Occipital lobe (tissue), 1 donor: ENCODE measurements at regions not wholly inside any gene's neighbourhood (a gene's known extent, or its start where the extent isn't known, plus 50 kb on each side); places are given as distances from the start of the nearest gene placed in this dataset.

Experiments
- DNase-seq: peaks from one replicate; lab custom pipeline; 2025; lab: John Stamatoyannopoulos, UW

DNA sequence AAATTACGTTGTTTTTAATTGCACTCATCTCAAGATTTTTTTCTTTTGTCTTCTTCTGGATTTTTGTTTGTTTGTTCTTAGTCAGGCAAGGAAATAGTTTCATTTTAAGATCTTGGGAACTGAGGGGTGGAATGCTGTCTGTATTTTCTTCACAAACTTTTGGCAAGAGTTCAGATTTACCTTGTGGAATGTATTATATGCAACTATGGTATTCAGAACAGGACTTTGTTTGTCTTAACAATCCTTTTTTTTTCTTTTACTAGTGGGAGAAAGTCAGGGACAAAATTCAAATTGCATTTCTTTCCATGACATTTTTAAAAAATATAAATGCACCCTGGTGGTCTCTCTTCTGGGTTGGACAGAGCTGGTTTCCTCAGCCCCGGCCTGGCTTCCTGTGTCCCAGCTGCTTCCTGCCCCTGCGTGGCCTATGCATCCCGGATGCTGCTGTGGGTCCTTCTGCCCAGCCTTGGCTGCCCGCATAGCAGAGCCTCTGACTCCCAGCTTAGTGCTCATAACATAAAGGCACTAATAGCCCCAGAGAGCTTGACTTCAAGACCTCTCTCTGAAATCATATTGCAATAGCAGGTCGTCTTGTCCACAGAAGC lies 520.7 kb downstream of the QKI start:
- no peak for DNase-seq

GRCh38 chr6:163930012-163930411 lies 515.5 kb downstream of the QKI start:
- DNase-seq = no peak

GRCh38 chr6:163929538-163929937 lies 515.0 kb downstream of the QKI start:
- no peak for DNase-seq

GRCh38 chr6:163926642-163927041 lies 512.1 kb downstream of the QKI start:
- peak; percentile 33 for DNase-seq

GRCh38 chr6:163925839-163926238 lies 511.3 kb downstream of the QKI start:
- no peak for DNase-seq

- DNase-seq = peak; percentile 43
Measured at GRCh38 chr6:163923658-163924411, 509.3 kb downstream of the QKI start.

GRCh38 chr6:163922562-163922961 lies 508.0 kb downstream of the QKI start:
- no peak for DNase-seq

- no peak for DNase-seq
Measured at GRCh38 chr6:163919652-163920051, 505.1 kb downstream of the QKI start.

- DNase-seq = no peak
Measured at GRCh38 chr6:163916315-163917081, 502.0 kb downstream of the QKI start.

- no peak for DNase-seq
Measured at GRCh38 chr6:163915131-163915530, 500.6 kb downstream of the QKI start.

DNA sequence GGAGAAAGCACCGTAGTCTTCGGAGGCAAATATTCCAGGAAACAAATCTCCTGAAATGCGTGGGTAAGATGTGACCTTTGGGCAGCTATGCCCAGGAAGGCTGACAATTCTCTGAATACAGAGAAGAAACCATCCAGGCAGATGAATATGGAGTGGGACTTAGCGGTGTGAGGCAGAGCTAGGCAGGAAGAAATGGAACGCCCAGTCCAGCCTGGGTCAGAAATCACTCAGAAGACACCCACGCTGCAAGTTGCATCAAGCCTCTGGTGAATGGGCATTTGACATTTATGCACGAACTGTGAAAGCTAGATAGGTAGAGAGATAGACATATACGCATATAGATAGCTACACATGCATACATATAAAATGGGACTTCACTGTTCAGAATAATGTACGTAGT lies 498.5 kb downstream of the QKI start:
- DNase-seq = no peak

- no peak for DNase-seq
Measured at GRCh38 chr6:163906006-163906710, 491.6 kb downstream of the QKI start.

- DNase-seq = no peak
Measured at GRCh38 chr6:163904186-163904585, 489.7 kb downstream of the QKI start.

GRCh38 chr6:163903541-163903940 lies 489.0 kb downstream of the QKI start:
- no peak for DNase-seq

- no peak for DNase-seq
Measured at GRCh38 chr6:163902993-163903392, 488.5 kb downstream of the QKI start.

- no peak for DNase-seq
Measured at GRCh38 chr6:163901681-163902080, 487.2 kb downstream of the QKI start.

DNA sequence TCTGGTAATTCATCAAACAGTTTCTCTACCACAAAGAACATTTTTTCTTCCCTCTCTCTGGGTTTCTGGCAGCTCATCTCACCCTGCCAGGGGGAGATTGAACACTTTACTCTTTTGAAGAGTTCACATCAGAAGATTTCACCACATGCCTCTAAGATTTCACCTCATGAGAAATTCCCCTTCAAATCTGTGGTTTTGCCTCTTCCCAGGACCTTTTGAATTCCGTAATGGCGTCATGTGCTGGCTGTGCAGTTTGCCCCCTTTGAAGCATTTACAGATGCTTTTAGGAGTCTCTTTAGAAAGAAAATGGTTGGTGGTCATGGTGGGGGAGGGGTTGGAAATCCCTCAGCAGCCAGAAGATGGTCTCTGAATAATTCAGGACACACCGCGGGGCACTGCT lies 486.1 kb downstream of the QKI start:
- DNase-seq = no peak

- DNase-seq = no peak
Measured at GRCh38 chr6:163897669-163898068, 483.2 kb downstream of the QKI start.

DNA sequence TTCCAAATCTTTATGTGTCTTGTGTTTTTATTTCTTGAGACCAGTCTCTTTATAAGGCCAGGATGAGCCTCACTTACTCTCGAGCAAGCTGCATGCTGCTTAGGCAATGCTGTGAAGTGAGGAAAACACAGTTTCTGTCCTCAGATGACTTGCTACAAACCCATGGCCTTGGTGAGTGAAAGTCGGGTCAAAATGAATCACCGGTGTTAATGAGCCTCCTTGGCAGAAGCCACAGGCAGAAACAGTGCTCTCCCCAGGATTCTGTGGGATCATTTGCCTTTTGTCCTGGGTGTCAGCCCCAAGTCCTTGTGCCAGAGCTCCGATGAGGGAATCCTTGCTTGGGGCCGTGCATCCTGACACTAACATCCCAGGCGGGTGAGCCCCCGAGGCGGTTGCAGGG lies 482.5 kb downstream of the QKI start:
- no peak for DNase-seq

- no peak for DNase-seq
Measured at GRCh38 chr6:163895162-163895561, 480.6 kb downstream of the QKI start.

DNA sequence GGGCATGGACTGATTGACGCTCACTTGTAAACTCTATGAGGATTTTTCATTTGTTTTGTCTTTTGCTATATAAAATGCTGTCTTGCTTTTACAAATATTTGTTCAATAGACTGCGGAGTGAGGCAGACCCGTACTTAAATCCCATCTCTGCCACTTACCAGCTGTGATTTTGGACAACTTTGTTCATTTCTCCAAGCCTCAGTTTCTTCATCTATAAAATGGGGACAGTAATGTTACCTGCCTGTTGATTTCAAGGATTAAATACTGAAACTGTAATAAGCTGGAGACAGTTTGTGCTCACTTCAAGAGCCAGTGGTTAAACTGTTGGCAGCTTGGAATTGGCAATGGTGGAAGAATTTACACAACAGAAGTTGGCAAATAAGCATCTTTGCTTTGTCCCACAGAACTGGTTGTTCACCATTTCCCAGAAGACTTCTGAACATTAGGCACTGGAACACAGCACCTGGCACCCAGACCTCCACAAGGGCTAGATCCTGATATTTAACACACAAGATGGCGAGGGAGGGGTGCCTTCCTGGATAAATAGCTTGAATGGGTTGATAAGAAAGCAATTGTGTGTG lies 479.2 kb downstream of the QKI start:
- DNase-seq = no peak
